PC-3 (cell line): ENCODE measurements at regions not wholly inside any gene's neighbourhood (a gene's known extent, or its start where the extent isn't known, plus 50 kb on each side); places are given as distances from the start of the nearest gene placed in this dataset.

Source experiments
- ATAC-seq: fragments of 200-7000 bp; cut with Tn5 transposase; 2 replicates; pipeline ENCODE4 v1.9.1; 2020; ENCODE audit warnings: mild to moderate bottlenecking, moderate library complexity
- BruUV-seq: library from RNA; stranded (reverse); fragments of 400-500 nt; replicated peaks from 2 replicates; lab custom pipeline; 2021; lab: Mats Ljungman, UMichigan
- CTCF ChIA-PET: fragments of 300-600 bp; sonication (Branson Sonifier 250); formaldehyde crosslinking; loops from one replicate; lab custom pipeline; 2022; ENCODE audit warnings: antibody characterized with exemption; lab: Charles Lee
- POLR2A ChIA-PET: fragments of 300-600 bp; sonication (Branson Sonifier 250); formaldehyde crosslinking; loops from one replicate; lab custom pipeline; 2022; ENCODE audit warnings: antibody characterized with exemption; ENCODE audit not compliant: unreplicated experiment; lab: Charles Lee
- DNase-seq: peaks from one replicate; pipeline ENCODE4 v3.0.0-alpha.2; 2015
- H2AFZ ChIP-seq: fragments of 300-600 bp; sonication (generic); 2 replicates; pipeline ENCODE4 v1.6.0; 2016; ENCODE audit warnings: antibody characterized with exemption, low read length
- H3F3A ChIP-seq: fragments of 300-600 bp; sonication (generic); one replicate; pipeline ENCODE4 v1.6.0; 2017; ENCODE audit warnings: antibody characterized with exemption, low read length, control low read depth, mild to moderate bottlenecking; ENCODE audit not compliant: unreplicated experiment
- H3K27ac ChIP-seq: fragments of 300-600 bp; sonication (generic); 2 replicates; pipeline ENCODE4 v1.5.1; 2016; ENCODE audit warnings: mild to moderate bottlenecking, low read length
- H3K27me3 ChIP-seq: fragments of 300-600 bp; sonication (generic); 2 replicates; pipeline ENCODE4 v1.6.1; 2016; ENCODE audit warnings: low read length, mixed read lengths
- H3K36me3 ChIP-seq: fragments of 300-600 bp; sonication (generic); 2 replicates; pipeline ENCODE4 v1.6.1; 2016; ENCODE audit warnings: low read depth, mixed run types, low read length, mixed read lengths
- H3K4me1 ChIP-seq: fragments of 300-600 bp; sonication (generic); 2 replicates; pipeline ENCODE4 v1.5.1; 2016; ENCODE audit warnings: low read length; ENCODE audit not compliant: insufficient read depth
- H3K4me2 ChIP-seq: fragments of 300-600 bp; sonication (generic); 2 replicates; pipeline ENCODE4 v1.6.0; 2016; ENCODE audit warnings: low read length
- H3K4me3 ChIP-seq: fragments of 300-600 bp; sonication (generic); 2 replicates; pipeline ENCODE4 v1.5.1; 2016; ENCODE audit warnings: mild to moderate bottlenecking, low read length, mixed read lengths
- H3K79me2 ChIP-seq: fragments of 300-600 bp; sonication (generic); 2 replicates; pipeline ENCODE4 v1.6.1; 2017; ENCODE audit warnings: low read length, mixed read lengths
- H3K9ac ChIP-seq: fragments of 300-600 bp; sonication (generic); 2 replicates; pipeline ENCODE4 v1.6.0; 2016; ENCODE audit warnings: mild to moderate bottlenecking, low read length
- H3K9me2 ChIP-seq: fragments of 300-600 bp; sonication (generic); replicated peaks from 2 replicates; pipeline ENCODE4 v1.6.1; 2016; ENCODE audit warnings: mixed run types, low read length, mixed read lengths
- H3K9me3 ChIP-seq: fragments of 300-600 bp; sonication (generic); 2 replicates; pipeline ENCODE4 v1.6.1; 2016; ENCODE audit warnings: low read length, mixed read lengths
- H4K20me1 ChIP-seq: fragments of 300-600 bp; sonication (generic); 2 replicates; pipeline ENCODE4 v1.6.1; 2016; ENCODE audit warnings: low read length, mixed read lengths
- CTCF ChIP-seq: fragments of 300-600 bp; sonication (generic); conservative IDR thresholded peaks from 2 replicates; pipeline ENCODE4 v1.5.1; 2017; ENCODE audit warnings: antibody characterized with exemption, low read depth, mild to moderate bottlenecking, low read length
- EZH2 ChIP-seq: fragments of 300-600 bp; sonication (generic); IDR thresholded peaks from one replicate; pipeline ENCODE4 v1.6.1; 2017; ENCODE audit warnings: antibody characterized with exemption, mild to moderate bottlenecking, low read length; ENCODE audit not compliant: unreplicated experiment
- EZH2phosphoT487 ChIP-seq: fragments of 300-600 bp; sonication (generic); IDR thresholded peaks from 2 replicates; pipeline ENCODE4 v1.6.1; 2018; ENCODE audit warnings: mild to moderate bottlenecking, antibody characterized with exemption, low read length, borderline replicate concordance
- intact Hi-C: fragments of 100-400 bp; cut with micrococcal nuclease; formaldehyde crosslinking; loops from 2 replicates; pipeline ENCODE4 v1.9.0; 2023

- CTCF ChIA-PET, result no interaction called here
- BruUV-seq, result no TSS peak
Observed at GRCh38 chr2:100200985-100201384, 58.6 kb upstream of the AFF3 start.

GRCh38 chr2:100199421-100199820, 57.0 kb upstream of the AFF3 start:
- TF ChIP-seq EZH2phosphoT487 (no peak), EZH2 (no peak), CTCF (no peak)
- no peaks in the 10 kb centered on the region for H3K27me3 ChIP-seq
- no peaks in the 10 kb centered on the region for H4K20me1 ChIP-seq
- intact Hi-C loops, result no loop called here
- BruUV-seq, result no TSS peak
- H3K9me2 ChIP-seq, result no peaks in the 10 kb centered on the region
- H3K9me3 ChIP-seq, result no peaks in the 10 kb centered on the region
- no peak overlapping the region for H3K9ac ChIP-seq
- H3K79me2 ChIP-seq, result no peaks in the 10 kb centered on the region
- no peak overlapping the region for H3K27ac ChIP-seq
- no peaks in the 10 kb centered on the region for H3K36me3 ChIP-seq
- ATAC-seq (no peak), DNase-seq (no peak)
- H3K4me1 ChIP-seq, result peaks cover 32% of the 10 kb centered on the region
- no peaks in the 10 kb centered on the region for H3F3A ChIP-seq
- CTCF ChIA-PET, result no interaction called here
- no peak overlapping the region for H2AFZ ChIP-seq
- H3K4me3 ChIP-seq, result no peak overlapping the region
- POLR2A ChIA-PET, result no interaction called here
- H3K4me2 ChIP-seq, result no peak overlapping the region

More at GRCh38 chr2:100200985-100201384, 58.6 kb upstream of the AFF3 start:
- H3K4me3 ChIP-seq, result no peak overlapping the region
- POLR2A ChIA-PET, result no interaction called here
- no peaks in the 10 kb centered on the region for H3F3A ChIP-seq
- no peak overlapping the region; the same call in 1 of the 2 replicates for H2AFZ ChIP-seq
- H3K27me3 ChIP-seq, result no peaks in the 10 kb centered on the region
- peak overlapping the region; percentile 35; the same call in 1 of the 2 replicates for H3K4me2 ChIP-seq
- H3K79me2 ChIP-seq, result no peaks in the 10 kb centered on the region
- H3K4me1 ChIP-seq, result peaks cover 32% of the 10 kb centered on the region
- peak; percentile 69 for DNase-seq
- H3K9ac ChIP-seq, result no peak overlapping the region
- no peaks in the 10 kb centered on the region for H3K9me2 ChIP-seq
- H3K36me3 ChIP-seq, result no peaks in the 10 kb centered on the region
- no peaks in the 10 kb centered on the region for H4K20me1 ChIP-seq
- H3K27ac ChIP-seq, result peak overlapping the region; percentile 42
- H3K9me3 ChIP-seq, result no peaks in the 10 kb centered on the region
- peak; percentile 63 for ATAC-seq
- TF ChIP-seq EZH2 (no peak), EZH2phosphoT487 (no peak), CTCF (no peak)
- intact Hi-C loops, result no loop called here

GRCh38 chr2:100198461-100199230, 56.3 kb upstream of the AFF3 start:
- Histone ChIP-seq H3K9me2 (no peaks in the 10 kb centered on the region), H4K20me1 (no peaks in the 10 kb centered on the region), H3K79me2 (no peaks in the 10 kb centered on the region), H3F3A (no peaks in the 10 kb centered on the region), H3K27ac (0 out of 2 replicates have a peak overlapping the region, but pooled peaks have one; percentile 5), H3K4me3 (no peak overlapping the region), H3K4me2 (peak overlapping the region; percentile 14; the same call in 1 of the 2 replicates), H3K36me3 (no peaks in the 10 kb centered on the region), H3K9ac (no peak overlapping the region), H3K4me1 (peaks cover 39% of the 10 kb centered on the region), H3K9me3 (no peaks in the 10 kb centered on the region), H2AFZ (peak overlapping the region; percentile 70), H3K27me3 (no peaks in the 10 kb centered on the region)
- DNase-seq (peak; percentile 84), ATAC-seq (peak; percentile 57)
- BruUV-seq, result no TSS peak
- POLR2A ChIA-PET, result no interaction called here
- CTCF ChIA-PET, result interaction anchor here (0.5 kb wide), 1 partner anchor 122 kb away, joined by 3 read pairs; no protein-coding TSS in a partner anchor
- intact Hi-C loops, result no loop called here
- TF ChIP-seq CTCF (no peak), EZH2 (no peak), EZH2phosphoT487 (no peak)
